Esophagus squamous epithelium (tissue), 5 donors: ENCODE measurements at regions not wholly inside any gene's neighbourhood (a gene's known extent, or its start where the extent isn't known, plus 50 kb on each side); places are given as distances from the start of the nearest gene placed in this dataset.
"Not testable (repeated sequence)": the region's sequence is repeated elsewhere in the genome, so short reads cannot be mapped to it uniquely, and the experiment has no call there.

ENCODE experiments used
- DNase-seq: peaks from one replicate; lab custom pipeline; 2025; lab: John Stamatoyannopoulos, UW
- H3K27ac ChIP-seq, 4 donors: fragments of 200-600 bp; sonication (generic); one replicate each; pipeline ENCODE4 v1.5.1; 2016 to 2019; ENCODE audit warnings: mild to moderate bottlenecking in 1 of 4
- H3K27me3 ChIP-seq, 4 donors: fragments of 200-600 bp; sonication (generic); 1 replicate in 3 of 4; 2 replicates in 1 of 4; pipeline versions ENCODE4 v1.5.1 to v1.6.0; 2017 to 2021; ENCODE audit warnings: antibody characterized with exemption in 1 of 4
- H3K36me3 ChIP-seq, 3 donors: fragments of 200-600 bp; sonication (generic); one replicate each; pipeline ENCODE4 v1.5.1; 2016 to 2019
- H3K4me1 ChIP-seq, 3 donors: fragments of 200-600 bp; sonication (generic); one replicate each; pipeline ENCODE4 v1.5.1; 2017 to 2019
- H3K4me3 ChIP-seq, 4 donors: fragments of 200-600 bp; sonication (generic); 1 replicate in 3 of 4; 2 replicates in 1 of 4; pipeline ENCODE4 v1.5.1; 2016 to 2019; ENCODE audit warnings: mild to moderate bottlenecking in 2 of 4, moderate library complexity in 1 of 4
- H3K9me3 ChIP-seq, 3 donors: fragments of 200-600 bp; sonication (generic); one replicate each; pipeline ENCODE4 v1.5.1; 2016 to 2019
- POLR2A ChIP-seq, 4 donors: fragments of 450-650 bp; IDR thresholded peaks; one replicate each; pipeline ENCODE4 v1.6.1; 2017; ENCODE audit warnings: antibody characterized with exemption in 4 of 4, mild to moderate bottlenecking in 4 of 4, moderate library complexity in 3 of 4
- WGBS, 2 donors: methylation state at CpG; one replicate each; pipeline ENCODE4 v1.1.5; 2018; 5-methylcytosine and 5-hydroxymethylcytosine counted together
- intact Hi-C: fragments of 100-400 bp; cut with DNase I; formaldehyde crosslinking; loops from one replicate; pipeline ENCODE4 v1.15.0; 2022
- TF ChIP-seq, protein P1 (sequence below), 6 experiments: fragments of 450-650 bp in 4 of 6; fragments of 200-600 bp in 2 of 6; sonication (generic) in 2 of 6; IDR thresholded peaks; one replicate each; pipeline ENCODE4 v1.5.1; 2016 to 2019; ENCODE audit warnings: antibody characterized with exemption in 6 of 6, mild to moderate bottlenecking in 4 of 6, moderate library complexity in 4 of 6
- donor health status: DM: yes; HTN: yes; CAD: no.

DNA sequence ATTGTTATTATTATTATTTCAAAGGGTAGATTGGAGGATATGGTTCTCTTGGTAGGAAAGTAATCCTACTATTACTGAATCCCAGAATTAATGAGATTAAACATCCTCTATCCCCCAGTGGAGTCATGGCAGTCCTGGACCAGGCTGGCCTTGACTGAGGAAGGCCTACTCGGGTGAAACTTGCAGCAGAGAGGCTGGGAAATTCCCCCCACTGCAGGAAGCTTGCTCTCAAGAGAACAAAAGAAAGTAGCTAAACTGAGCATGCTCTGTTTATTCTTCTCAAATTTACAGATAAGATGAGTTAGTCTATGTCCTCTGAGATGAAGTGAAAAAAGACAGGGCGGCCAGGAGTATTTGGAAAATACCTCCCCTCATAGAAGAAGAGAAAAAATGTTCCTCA is 233.9 kb upstream of the RPS23 start:
- Histone ChIP-seq H3K4me1 (no peaks in the 10 kb centered on the region), H3K4me3 (no peak overlapping the region), H3K36me3 (no peaks in the 10 kb centered on the region), H3K27ac (no peak overlapping the region), H3K27me3 (no peaks in the 10 kb centered on the region), H3K9me3 (no peaks in the 10 kb centered on the region)
- TF ChIP-seq, protein P1, sequence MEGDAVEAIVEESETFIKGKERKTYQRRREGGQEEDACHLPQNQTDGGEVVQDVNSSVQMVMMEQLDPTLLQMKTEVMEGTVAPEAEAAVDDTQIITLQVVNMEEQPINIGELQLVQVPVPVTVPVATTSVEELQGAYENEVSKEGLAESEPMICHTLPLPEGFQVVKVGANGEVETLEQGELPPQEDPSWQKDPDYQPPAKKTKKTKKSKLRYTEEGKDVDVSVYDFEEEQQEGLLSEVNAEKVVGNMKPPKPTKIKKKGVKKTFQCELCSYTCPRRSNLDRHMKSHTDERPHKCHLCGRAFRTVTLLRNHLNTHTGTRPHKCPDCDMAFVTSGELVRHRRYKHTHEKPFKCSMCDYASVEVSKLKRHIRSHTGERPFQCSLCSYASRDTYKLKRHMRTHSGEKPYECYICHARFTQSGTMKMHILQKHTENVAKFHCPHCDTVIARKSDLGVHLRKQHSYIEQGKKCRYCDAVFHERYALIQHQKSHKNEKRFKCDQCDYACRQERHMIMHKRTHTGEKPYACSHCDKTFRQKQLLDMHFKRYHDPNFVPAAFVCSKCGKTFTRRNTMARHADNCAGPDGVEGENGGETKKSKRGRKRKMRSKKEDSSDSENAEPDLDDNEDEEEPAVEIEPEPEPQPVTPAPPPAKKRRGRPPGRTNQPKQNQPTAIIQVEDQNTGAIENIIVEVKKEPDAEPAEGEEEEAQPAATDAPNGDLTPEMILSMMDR (IDR thresholded peaks at IDR 0.05), result no peak
- no peak for TF ChIP-seq POLR2A (IDR thresholded peaks at IDR 0.05)
- WGBS, 2 donors, result 56 to 61% methylated on average over 2 of the region's 2 CpGs
- no peak for DNase-seq
- intact Hi-C loops, result no loop called here

DNA sequence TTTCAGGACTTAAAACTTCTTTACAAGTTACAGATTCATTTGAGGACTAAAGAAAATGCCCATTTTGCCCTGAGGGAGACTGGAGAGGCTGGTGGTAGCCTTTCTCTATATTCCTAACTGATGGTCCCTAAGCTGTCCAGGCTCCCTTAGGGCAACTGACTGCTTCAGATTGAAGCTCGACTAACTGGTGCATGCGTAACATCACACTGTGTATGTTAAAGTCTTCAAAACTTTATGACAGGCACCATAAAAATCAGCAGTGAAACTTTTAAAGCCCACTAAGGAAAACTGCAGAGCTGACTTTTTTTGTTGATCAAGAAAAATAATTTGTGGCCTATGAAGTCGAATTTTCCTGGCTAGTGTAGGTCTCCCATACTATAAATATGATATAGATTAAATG is 233.0 kb upstream of the RPS23 start:
- Histone ChIP-seq H3K27ac (no peak overlapping the region), H3K9me3 (peaks cover 0 to 3% (median 0%) of the 10 kb centered on the region in 3 donors), H3K27me3 (no peaks in the 10 kb centered on the region), H3K36me3 (no peaks in the 10 kb centered on the region), H3K4me1 (no peaks in the 10 kb centered on the region), H3K4me3 (no peak overlapping the region)
- TF ChIP-seq, protein P1 (IDR thresholded peaks at IDR 0.05), result no peak
- TF ChIP-seq POLR2A (IDR thresholded peaks at IDR 0.05), result no peak
- no peak for DNase-seq
- 71 to 74% methylated on average over 3 of the region's 3 CpGs for WGBS, 2 donors
- intact Hi-C loops, result no loop called here

DNA sequence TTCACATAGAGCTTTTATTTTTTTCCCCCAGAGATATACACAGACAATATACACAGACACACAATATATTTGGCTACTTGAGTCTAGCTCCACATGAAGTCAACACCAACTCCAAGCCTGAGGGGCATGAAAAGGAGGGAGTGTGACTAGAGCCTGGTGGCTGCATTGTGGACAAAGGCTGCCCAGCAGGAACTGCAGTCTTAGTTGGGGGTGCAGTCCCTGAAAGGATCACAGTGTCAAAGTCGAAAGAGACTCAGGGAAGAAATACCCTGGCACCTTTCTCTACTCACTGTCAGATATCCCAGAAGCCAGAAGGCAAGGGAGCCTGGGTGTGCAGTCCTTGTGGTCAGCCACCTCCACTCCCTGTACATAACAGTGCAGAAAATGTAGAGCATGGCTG is 231.6 kb upstream of the RPS23 start:
- intact Hi-C loops, result no loop called here
- Histone ChIP-seq H3K9me3 (peaks cover 0 to 3% (median 0%) of the 10 kb centered on the region in 3 donors), H3K27me3 (no peaks in the 10 kb centered on the region)

DNA sequence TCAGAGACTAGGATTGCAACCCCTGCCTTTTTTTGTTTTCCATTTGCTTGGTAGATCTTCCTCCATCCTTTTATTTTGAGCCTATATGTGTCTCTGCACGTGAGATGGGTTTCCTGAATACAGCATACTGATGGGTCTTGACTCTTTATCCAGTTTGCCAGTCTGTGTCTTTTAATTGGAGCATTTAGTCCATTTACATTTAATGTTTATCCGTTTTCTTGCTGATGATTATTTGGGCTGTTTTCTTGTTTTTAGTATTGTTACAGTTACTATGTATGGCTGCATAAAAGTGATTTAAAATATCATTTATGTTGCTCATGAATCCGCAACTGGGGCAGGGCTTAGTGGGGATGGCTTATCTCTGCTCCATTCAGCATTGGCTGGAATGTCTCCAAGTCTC is 228.2 kb upstream of the RPS23 start:
- H3K27me3 ChIP-seq, H3K9me3 ChIP-seq, intact Hi-C loops, H3K4me3 ChIP-seq, H3K4me1 ChIP-seq, H3K36me3 ChIP-seq, H3K27ac ChIP-seq, DNase-seq: not testable (repeated sequence)
- WGBS, 2 donors, result 61 to 71% methylated on average over 2 to 3 of the region's 3 CpGs

More for the DNA sequence above, 231.6 kb upstream of the RPS23 start:
- WGBS, 2 donors, result 30 to 36% methylated on average over 1 of the region's 1 CpG
- Histone ChIP-seq H3K4me1 (no peaks in the 10 kb centered on the region), H3K27ac (no peak overlapping the region), H3K36me3 (no peaks in the 10 kb centered on the region), H3K4me3 (no peak overlapping the region)
- no peak for TF ChIP-seq POLR2A (IDR thresholded peaks at IDR 0.05)
- TF ChIP-seq, protein P1 (IDR thresholded peaks at IDR 0.05), result no peak
- no peak for DNase-seq

DNA sequence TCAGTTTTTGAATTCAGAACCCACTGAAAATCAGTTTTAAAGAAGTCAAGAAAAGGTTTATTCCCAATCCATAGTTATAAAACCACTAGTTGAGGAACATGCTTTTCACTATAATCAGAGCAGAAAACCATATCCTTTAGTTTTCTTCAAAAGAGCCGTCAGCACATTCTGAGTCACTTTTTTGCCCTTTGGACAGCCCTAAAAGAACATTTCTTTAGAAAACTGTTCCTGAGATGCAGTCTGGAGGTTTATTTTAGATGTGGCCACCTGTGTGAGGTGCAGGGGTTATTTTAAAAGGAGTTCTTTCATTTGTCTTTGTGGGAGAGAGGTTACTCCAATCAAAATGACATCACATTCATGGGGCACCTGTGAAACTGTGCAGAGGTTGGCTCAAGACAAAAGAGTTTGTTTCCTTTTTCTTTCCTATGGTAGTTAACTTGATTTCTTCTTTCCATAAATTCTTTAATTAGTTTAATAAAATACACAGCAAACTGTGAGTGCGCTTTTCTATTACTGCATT is 221.6 kb upstream of the RPS23 start:
- Histone ChIP-seq H3K36me3 (no peaks in the 10 kb centered on the region), H3K27ac (no peak overlapping the region), H3K4me1 (no peaks in the 10 kb centered on the region), H3K27me3 (no peaks in the 10 kb centered on the region), H3K9me3 (no peaks in the 10 kb centered on the region), H3K4me3 (no peak overlapping the region)
- no peak for TF ChIP-seq POLR2A (IDR thresholded peaks at IDR 0.05)
- TF ChIP-seq, protein P1 (IDR thresholded peaks at IDR 0.05), result no peak
- 48 to 68% methylated on average over 2 of the region's 2 CpGs for WGBS, 2 donors
- DNase-seq, result no peak
- intact Hi-C loops, result no loop called here

DNA sequence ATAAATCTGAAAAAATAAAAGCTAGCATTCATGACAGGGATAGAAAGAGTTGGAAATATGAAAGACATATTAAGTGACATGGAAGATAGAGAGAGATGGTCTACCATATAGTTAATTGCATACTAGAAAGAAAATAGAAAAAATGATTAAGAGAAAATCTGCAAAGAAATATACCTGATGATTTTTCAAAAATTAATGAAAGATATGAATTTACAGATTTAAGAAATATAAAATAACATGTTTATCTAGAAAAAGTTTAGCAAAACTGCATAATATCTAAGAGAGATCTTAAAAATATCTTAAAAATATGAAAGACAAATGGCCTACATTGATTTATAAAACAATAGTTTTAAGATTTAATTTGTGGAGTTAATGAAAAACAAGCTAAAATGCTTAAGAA is 219.1 kb upstream of the RPS23 start:
- no peak for DNase-seq
- intact Hi-C loops, result no loop called here
- H3K4me3 ChIP-seq, result no peak overlapping the region

More for the DNA sequence above, 219.1 kb upstream of the RPS23 start:
- H3K9me3 ChIP-seq, result no peaks in the 10 kb centered on the region
- no peaks in the 10 kb centered on the region for H3K36me3 ChIP-seq
- H3K27ac ChIP-seq, result no peak overlapping the region
- H3K4me1 ChIP-seq, result no peaks in the 10 kb centered on the region
- no peak for TF ChIP-seq POLR2A (IDR thresholded peaks at IDR 0.05)
- TF ChIP-seq, protein P1 (IDR thresholded peaks at IDR 0.05), result no peak
- H3K27me3 ChIP-seq, result no peaks in the 10 kb centered on the region
